GM23338 (cell line): ENCODE measurements at regions not wholly inside any gene's neighbourhood (a gene's known extent, or its start where the extent isn't known, plus 50 kb on each side); places are given as distances from the start of the nearest gene placed in this dataset.

ENCODE experiments used
- ATAC-seq: fragments of 200-7000 bp; cut with Tn5 transposase; 3 replicates; pipeline ENCODE4 v1.9.1; 2020
- DNase-seq: peaks from one replicate; pipeline ENCODE4 v3.0.0-alpha.2; 2015; ENCODE audit warnings: low spot score
- H2AFZ ChIP-seq: fragments of 200-600 bp; sonication (generic); 2 replicates; pipeline ENCODE4 v1.8.0; 2016; ENCODE audit warnings: antibody characterized with exemption, mild to moderate bottlenecking, moderate library complexity
- H3F3A ChIP-seq: fragments of 200-600 bp; sonication (generic); replicated peaks from 2 replicates; pipeline ENCODE4 v1.8.0; 2017; ENCODE audit warnings: antibody characterized with exemption, mixed run types, low read depth
- H3K27ac ChIP-seq: fragments of 200-600 bp; sonication (generic); 2 replicates; pipeline ENCODE4 v1.6.1; 2016; ENCODE audit warnings: low read depth
- H3K27me3 ChIP-seq: fragments of 200-600 bp; sonication (generic); 2 replicates; pipeline ENCODE4 v1.8.0; 2016; ENCODE audit warnings: mild to moderate bottlenecking, mixed run types, moderate library complexity; ENCODE audit not compliant: insufficient read depth
- H3K36me3 ChIP-seq: fragments of 200-600 bp; sonication (generic); 2 replicates; pipeline ENCODE4 v1.8.0; 2016; ENCODE audit warnings: mild to moderate bottlenecking; ENCODE audit not compliant: insufficient read depth
- H3K4me1 ChIP-seq: fragments of 200-600 bp; sonication (generic); 2 replicates; pipeline ENCODE4 v1.8.0; 2016; ENCODE audit warnings: mild to moderate bottlenecking, moderate library complexity; ENCODE audit not compliant: insufficient read depth
- H3K4me2 ChIP-seq: fragments of 200-600 bp; sonication (generic); 2 replicates; pipeline ENCODE4 v1.7.1; 2017; ENCODE audit warnings: mixed run types
- H3K4me3 ChIP-seq: fragments of 200-600 bp; sonication (generic); 2 replicates; pipeline ENCODE4 v1.6.1; 2016; ENCODE audit warnings: mixed run types
- H3K79me2 ChIP-seq: fragments of 200-600 bp; sonication (generic); replicated peaks from 2 replicates; pipeline ENCODE4 v1.8.0; 2017; ENCODE audit warnings: mild to moderate bottlenecking; ENCODE audit not compliant: insufficient read depth
- H3K9me2 ChIP-seq: fragments of 200-600 bp; sonication (generic); 2 replicates; pipeline ENCODE4 v1.8.0; 2017; ENCODE audit not compliant: insufficient read depth
- H4K20me1 ChIP-seq: fragments of 200-600 bp; sonication (generic); replicated peaks from 2 replicates; pipeline ENCODE4 v1.8.0; 2017; ENCODE audit warnings: mild to moderate bottlenecking; ENCODE audit not compliant: insufficient read depth
- H3K27ac Mint-ChIP-seq: 2 replicates; pipeline ENCODE4 v1.8.0; 2020; ENCODE audit warnings: inconsistent platforms, mild to moderate bottlenecking, moderate library complexity, mixed read lengths
- H3K27me3 Mint-ChIP-seq: 3 replicates; pipeline ENCODE4 v1.8.0; 2022; ENCODE audit warnings: low read depth, mild to moderate bottlenecking, moderate library complexity, mixed read lengths, inconsistent platforms; ENCODE audit not compliant: insufficient read depth, poor library complexity
- H3K36me3 Mint-ChIP-seq: 3 replicates; pipeline ENCODE4 v1.8.0; 2021; ENCODE audit warnings: low read depth, mild to moderate bottlenecking, inconsistent platforms, moderate library complexity, mixed read lengths
- H3K4me1 Mint-ChIP-seq: 3 replicates; pipeline ENCODE4 v1.8.0; 2020; ENCODE audit warnings: mild to moderate bottlenecking, inconsistent platforms, mixed read lengths
- H3K4me3 Mint-ChIP-seq: 3 replicates; pipeline ENCODE4 v1.8.0; 2021; ENCODE audit warnings: moderate library complexity, mild to moderate bottlenecking, inconsistent platforms, mixed read lengths
- H3K9me3 Mint-ChIP-seq: 3 replicates; pipeline ENCODE4 v1.8.0; 2020; ENCODE audit warnings: moderate library complexity, mild to moderate bottlenecking, inconsistent platforms, mixed read lengths
- CREB1 ChIP-seq: fragments of 250-450 bp; sonication (Bioruptor Pico); IDR thresholded peaks from 2 replicates; pipeline ENCODE4 v1.5.0; 2020; ENCODE audit warnings: low read depth, mild to moderate bottlenecking, moderate library complexity
- CTCF ChIP-seq, 2 experiments: fragments of 200-600 bp in 1 of 2; sonication (generic) in 1 of 2; conservative IDR thresholded peaks; 2 replicates each; pipeline versions ENCODE4 v1.5.1 to v1.6.1; 2016 to 2017; ENCODE audit warnings: antibody characterized with exemption in 2 of 2, low read depth in 2 of 2, mild to moderate bottlenecking in 2 of 2, moderate library complexity in 1 of 2
- EZH2phosphoT487 ChIP-seq: fragments of 200-600 bp; sonication (generic); IDR thresholded peaks from one replicate; pipeline ENCODE4 v1.8.1; 2018; ENCODE audit warnings: antibody characterized with exemption; ENCODE audit not compliant: unreplicated experiment
- NANOG ChIP-seq: IDR thresholded peaks from 2 replicates; pipeline ENCODE4 v1.6.1; 2016; ENCODE audit warnings: antibody characterized with exemption, borderline replicate concordance
- POLR2AphosphoS5 ChIP-seq: IDR thresholded peaks from 2 replicates; pipeline ENCODE4 v1.6.1; 2016; ENCODE audit warnings: antibody characterized with exemption, low read depth
- REST ChIP-seq: IDR thresholded peaks from one replicate; pipeline ENCODE4 v1.6.1; 2018; ENCODE audit warnings: antibody characterized with exemption; ENCODE audit not compliant: unreplicated experiment
- STAT1 ChIP-seq: IDR thresholded peaks from one replicate; pipeline ENCODE4 v1.6.1; 2016; ENCODE audit warnings: antibody characterized with exemption; ENCODE audit not compliant: unreplicated experiment
- ZNF114 ChIP-seq: fragments of 250-450 bp; sonication (Bioruptor Pico); IDR thresholded peaks from 2 replicates; pipeline ENCODE4 v1.5.0; 2020; ENCODE audit warnings: mild to moderate bottlenecking, moderate library complexity
- ZNF331 ChIP-seq: fragments of 250-450 bp; sonication (Bioruptor Pico); IDR thresholded peaks from 2 replicates; pipeline ENCODE4 v1.5.0; 2020; ENCODE audit warnings: low read depth, mild to moderate bottlenecking, moderate library complexity
- TF ChIP-seq, protein P1 (sequence below): fragments of 250-450 bp; sonication (Bioruptor Pico); IDR thresholded peaks from 2 replicates; pipeline ENCODE4 v1.5.0; 2020; ENCODE audit warnings: mild to moderate bottlenecking, moderate library complexity

GRCh38 chr10:78286186-78286585, 252.5 kb downstream of the RPS24 start (continued):
- TF ChIP-seq REST: no peak
- TF ChIP-seq ZNF114 (CRISPR knock-in tag): no peak
- TF ChIP-seq CREB1 (CRISPR knock-in tag): no peak
- TF ChIP-seq CTCF (conservative IDR thresholded peaks at IDR 0.05; ENCODE audit: low read depth in 2 of 2): no peak
- no peak for TF ChIP-seq ZNF331

DNA sequence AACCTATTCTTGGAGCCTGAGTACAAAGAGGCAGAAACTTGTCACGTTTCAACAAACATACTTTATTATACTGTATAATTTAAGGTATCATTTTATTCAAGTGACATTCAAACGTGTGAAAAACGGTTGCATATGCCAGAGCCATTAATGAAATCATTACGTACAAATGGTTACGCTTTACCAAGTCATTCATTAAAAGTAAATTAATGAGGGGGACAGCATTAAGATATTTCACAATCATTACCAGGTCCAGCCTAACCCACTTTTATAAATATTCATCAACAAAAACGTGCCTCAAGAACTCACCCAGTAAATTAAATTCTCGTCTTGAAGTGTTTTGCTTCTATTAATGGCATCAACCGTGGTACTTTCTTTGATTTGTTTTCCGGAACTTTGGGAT, 253.0 kb downstream of the RPS24 start:
- no peak for TF ChIP-seq POLR2AphosphoS5
- no peak for TF ChIP-seq ZNF331
- TF ChIP-seq NANOG: no peak
- no peak for TF ChIP-seq EZH2phosphoT487
- TF ChIP-seq STAT1: no peak
- TF ChIP-seq, protein P1, sequence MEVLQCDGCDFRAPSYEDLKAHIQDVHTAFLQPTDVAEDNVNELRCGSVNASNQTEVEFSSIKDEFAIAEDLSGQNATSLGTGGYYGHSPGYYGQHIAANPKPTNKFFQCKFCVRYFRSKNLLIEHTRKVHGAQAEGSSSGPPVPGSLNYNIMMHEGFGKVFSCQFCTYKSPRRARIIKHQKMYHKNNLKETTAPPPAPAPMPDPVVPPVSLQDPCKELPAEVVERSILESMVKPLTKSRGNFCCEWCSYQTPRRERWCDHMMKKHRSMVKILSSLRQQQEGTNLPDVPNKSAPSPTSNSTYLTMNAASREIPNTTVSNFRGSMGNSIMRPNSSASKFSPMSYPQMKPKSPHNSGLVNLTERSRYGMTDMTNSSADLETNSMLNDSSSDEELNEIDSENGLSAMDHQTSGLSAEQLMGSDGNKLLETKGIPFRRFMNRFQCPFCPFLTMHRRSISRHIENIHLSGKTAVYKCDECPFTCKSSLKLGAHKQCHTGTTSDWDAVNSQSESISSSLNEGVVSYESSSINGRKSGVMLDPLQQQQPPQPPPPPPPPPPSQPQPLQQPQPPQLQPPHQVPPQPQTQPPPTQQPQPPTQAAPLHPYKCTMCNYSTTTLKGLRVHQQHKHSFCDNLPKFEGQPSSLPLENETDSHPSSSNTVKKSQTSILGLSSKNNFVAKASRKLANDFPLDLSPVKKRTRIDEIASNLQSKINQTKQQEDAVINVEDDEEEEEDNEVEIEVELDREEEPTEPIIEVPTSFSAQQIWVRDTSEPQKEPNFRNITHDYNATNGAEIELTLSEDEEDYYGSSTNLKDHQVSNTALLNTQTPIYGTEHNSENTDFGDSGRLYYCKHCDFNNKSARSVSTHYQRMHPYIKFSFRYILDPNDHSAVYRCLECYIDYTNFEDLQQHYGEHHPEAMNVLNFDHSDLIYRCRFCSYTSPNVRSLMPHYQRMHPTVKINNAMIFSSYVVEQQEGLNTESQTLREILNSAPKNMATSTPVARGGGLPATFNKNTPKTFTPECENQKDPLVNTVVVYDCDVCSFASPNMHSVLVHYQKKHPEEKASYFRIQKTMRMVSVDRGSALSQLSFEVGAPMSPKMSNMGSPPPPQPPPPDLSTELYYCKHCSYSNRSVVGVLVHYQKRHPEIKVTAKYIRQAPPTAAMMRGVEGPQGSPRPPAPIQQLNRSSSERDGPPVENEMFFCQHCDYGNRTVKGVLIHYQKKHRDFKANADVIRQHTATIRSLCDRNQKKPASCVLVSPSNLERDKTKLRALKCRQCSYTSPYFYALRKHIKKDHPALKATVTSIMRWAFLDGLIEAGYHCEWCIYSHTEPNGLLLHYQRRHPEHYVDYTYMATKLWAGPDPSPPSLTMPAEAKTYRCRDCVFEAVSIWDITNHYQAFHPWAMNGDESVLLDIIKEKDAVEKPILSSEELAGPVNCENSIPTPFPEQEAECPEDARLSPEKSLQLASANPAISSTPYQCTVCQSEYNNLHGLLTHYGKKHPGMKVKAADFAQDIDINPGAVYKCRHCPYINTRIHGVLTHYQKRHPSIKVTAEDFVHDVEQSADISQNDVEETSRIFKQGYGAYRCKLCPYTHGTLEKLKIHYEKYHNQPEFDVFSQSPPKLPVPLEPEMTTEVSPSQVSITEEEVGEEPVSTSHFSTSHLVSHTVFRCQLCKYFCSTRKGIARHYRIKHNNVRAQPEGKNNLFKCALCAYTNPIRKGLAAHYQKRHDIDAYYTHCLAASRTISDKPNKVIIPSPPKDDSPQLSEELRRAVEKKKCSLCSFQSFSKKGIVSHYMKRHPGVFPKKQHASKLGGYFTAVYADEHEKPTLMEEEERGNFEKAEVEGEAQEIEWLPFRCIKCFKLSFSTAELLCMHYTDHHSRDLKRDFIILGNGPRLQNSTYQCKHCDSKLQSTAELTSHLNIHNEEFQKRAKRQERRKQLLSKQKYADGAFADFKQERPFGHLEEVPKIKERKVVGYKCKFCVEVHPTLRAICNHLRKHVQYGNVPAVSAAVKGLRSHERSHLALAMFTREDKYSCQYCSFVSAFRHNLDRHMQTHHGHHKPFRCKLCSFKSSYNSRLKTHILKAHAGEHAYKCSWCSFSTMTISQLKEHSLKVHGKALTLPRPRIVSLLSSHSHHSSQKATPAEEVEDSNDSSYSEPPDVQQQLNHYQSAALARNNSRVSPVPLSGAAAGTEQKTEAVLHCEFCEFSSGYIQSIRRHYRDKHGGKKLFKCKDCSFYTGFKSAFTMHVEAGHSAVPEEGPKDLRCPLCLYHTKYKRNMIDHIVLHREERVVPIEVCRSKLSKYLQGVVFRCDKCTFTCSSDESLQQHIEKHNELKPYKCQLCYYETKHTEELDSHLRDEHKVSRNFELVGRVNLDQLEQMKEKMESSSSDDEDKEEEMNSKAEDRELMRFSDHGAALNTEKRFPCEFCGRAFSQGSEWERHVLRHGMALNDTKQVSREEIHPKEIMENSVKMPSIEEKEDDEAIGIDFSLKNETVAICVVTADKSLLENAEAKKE (CRISPR knock-in tag): no peak
- no peak for TF ChIP-seq ZNF114 (CRISPR knock-in tag)
- Mint-ChIP-seq H3K27me3 (peaks cover 5% of the 10 kb centered on the region), H3K4me1 (peaks cover 28% of the 10 kb centered on the region), H3K27ac (no peak overlapping the region), H3K36me3 (no peaks in the 10 kb centered on the region), H3K9me3 (no peaks in the 10 kb centered on the region; the same call in 2 of the 3 replicates), H3K4me3 (no peak overlapping the region)
- Histone ChIP-seq H3K4me2 (no peak overlapping the region), H3K4me3 (no peak overlapping the region), H2AFZ (no peak overlapping the region), H3K27ac (no peak overlapping the region), H3K79me2 (no peaks in the 10 kb centered on the region), H4K20me1 (no peaks in the 10 kb centered on the region), H3K4me1 (peaks cover 10% of the 10 kb centered on the region), H3K9me2 (peaks cover 5% of the 10 kb centered on the region; the same call in 1 of the 2 replicates), H3K27me3 (no peaks in the 10 kb centered on the region), H3F3A (no peaks in the 10 kb centered on the region), H3K36me3 (no peaks in the 10 kb centered on the region)
- DNase-seq (no peak), ATAC-seq (no peak)
